GM12878 (cell line): ENCODE measurements at regions not wholly inside any gene's neighbourhood (a gene's known extent, or its start where the extent isn't known, plus 50 kb on each side); places are given as distances from the start of the nearest gene placed in this dataset.

ENCODE experiments used
- ATAC-seq: fragments of 200-7000 bp; cut with Tn5 transposase; 3 replicates; pipeline ENCODE4 v1.9.1; 2020; ENCODE audit warnings: mild to moderate bottlenecking, moderate library complexity
- BruUV-seq: library from RNA; stranded (reverse); fragments of 400-500 nt; replicated peaks from 2 replicates; lab custom pipeline; 2021; lab: Mats Ljungman, UMichigan
- CTCF ChIA-PET: fragments of 300-600 bp; sonication (Branson Sonifier 250); formaldehyde crosslinking; extraction: SDS; loops from one replicate; lab custom pipeline; 2021; ENCODE audit warnings: inconsistent platforms; lab: Yijun Ruan, JAX
- POLR2A ChIA-PET: fragments of 350-600 bp; formaldehyde crosslinking; extraction: SDS; loops from one replicate; lab custom pipeline; 2021; ENCODE audit warnings: inconsistent platforms; lab: Charles Lee
- RAD21 ChIA-PET: fragments of 300-600 bp; sonication (Branson Sonifier 250); formaldehyde crosslinking; loops from one replicate; lab custom pipeline; 2023; ENCODE audit warnings: antibody characterized with exemption; ENCODE audit not compliant: unreplicated experiment; lab: Charles Lee
- SMC1A ChIA-PET: fragments of 300-600 bp; sonication (Branson Sonifier 250); formaldehyde crosslinking; loops from one replicate; lab custom pipeline; 2023; ENCODE audit not compliant: unreplicated experiment, uncharacterized antibody; lab: Charles Lee
- DNase-seq: peaks from one replicate; pipeline ENCODE4 v3.0.0-alpha.2; 2011; ENCODE audit warnings: low read depth, low spot score
- FAIRE-seq: peaks from 3 replicates; lab custom pipeline; 2011; peaks lifted over from hg19 to GRCh38; lab: Jason Lieb, UNC
- H2AFZ ChIP-seq: 2 replicates; pipeline ENCODE4 v1.6.0; 2011; ENCODE audit warnings: low read depth, low read length, control low read depth; ENCODE audit not compliant: control insufficient read depth
- H3K27ac ChIP-seq: 2 replicates; pipeline ENCODE4 v1.5.1; 2011; ENCODE audit warnings: control low read depth; ENCODE audit not compliant: control insufficient read depth, insufficient read depth
- H3K27me3 ChIP-seq, 2 experiments: replicated peaks in 1 of 2; 2 replicates each; pipeline versions ENCODE4 v1.6.0 to v1.6.1; 2011; ENCODE audit warnings: low read length in 1 of 2; ENCODE audit not compliant: control insufficient read depth in 2 of 2, insufficient read depth in 2 of 2
- H3K36me3 ChIP-seq, 2 experiments: 2 replicates each; pipeline ENCODE4 v1.5.1; 2011; ENCODE audit warnings: low read length in 1 of 2; ENCODE audit not compliant: control insufficient read depth in 2 of 2, insufficient read depth in 2 of 2
- H3K4me1 ChIP-seq: 2 replicates; pipeline ENCODE4 v1.6.1; 2011; ENCODE audit warnings: mild to moderate bottlenecking, low read length, moderate library complexity, mixed read lengths; ENCODE audit not compliant: control insufficient read depth, insufficient read depth
- H3K4me2 ChIP-seq: 2 replicates; pipeline ENCODE4 v1.6.0; 2011; ENCODE audit warnings: control low read depth; ENCODE audit not compliant: control insufficient read depth, insufficient read depth
- H3K4me3 ChIP-seq: fragments of 200-600 bp; sonication (generic); 2 replicates; pipeline ENCODE4 v1.5.1; 2016
- H3K79me2 ChIP-seq: 2 replicates; pipeline ENCODE4 v1.6.0; 2011; ENCODE audit warnings: low read length; ENCODE audit not compliant: control insufficient read depth, insufficient read depth
- H3K9ac ChIP-seq: 2 replicates; pipeline ENCODE4 v1.8.0; 2011; ENCODE audit warnings: low read length, control low read depth, mixed read lengths; ENCODE audit not compliant: control insufficient read depth, insufficient read depth
- H3K9me3 ChIP-seq: replicated peaks from 3 replicates; pipeline ENCODE4 v1.5.1; 2011; ENCODE audit warnings: mild to moderate bottlenecking, low read length; ENCODE audit not compliant: control insufficient read depth, insufficient read depth
- H4K20me1 ChIP-seq: 2 replicates; pipeline ENCODE4 v1.6.0; 2011; ENCODE audit not compliant: control insufficient read depth, insufficient read depth
- BHLHE40 ChIP-seq, 2 experiments: fragments of 450-650 bp in 1 of 2; IDR thresholded peaks; 2 replicates each; pipeline ENCODE4 v1.6.1; 2011 to 2017; ENCODE audit warnings: low read depth in 2 of 2, borderline replicate concordance in 1 of 2, improper control_type of control experiment in 1 of 2, low read length in 1 of 2, mild to moderate bottlenecking in 1 of 2
- CHD1 ChIP-seq: IDR thresholded peaks from 2 replicates; pipeline ENCODE4 v1.6.1; 2012; ENCODE audit warnings: low read depth, low read length, improper control_type of control experiment
- CREB1 ChIP-seq: IDR thresholded peaks from 2 replicates; pipeline ENCODE4 v1.6.1; 2012; ENCODE audit warnings: low read depth, mild to moderate bottlenecking, inconsistent platforms
- FOS ChIP-seq: IDR thresholded peaks from 3 replicates; pipeline ENCODE4 v1.6.1; 2011; ENCODE audit warnings: borderline replicate concordance; ENCODE audit not compliant: insufficient read length; ENCODE audit errors: extremely low read depth
- HDAC6 ChIP-seq: fragments of 200-600 bp; sonication (generic); IDR thresholded peaks from one replicate; pipeline ENCODE4 v1.8.0; 2017; ENCODE audit warnings: antibody characterized with exemption; ENCODE audit not compliant: unreplicated experiment
- IRF4 ChIP-seq: IDR thresholded peaks from 2 replicates; pipeline ENCODE4 v1.6.1; 2011; ENCODE audit warnings: low read depth, low read length
- IRF5 ChIP-seq: fragments of 450-650 bp; IDR thresholded peaks from 2 replicates; pipeline ENCODE4 v1.6.1; 2017; ENCODE audit warnings: borderline replicate concordance
- PAX8 ChIP-seq: fragments of 450-650 bp; IDR thresholded peaks from 2 replicates; pipeline ENCODE4 v1.6.1; 2017; ENCODE audit warnings: mild to moderate bottlenecking, moderate library complexity
- POU2F2 ChIP-seq: IDR thresholded peaks from 3 replicates; pipeline ENCODE4 v1.6.1; 2011; ENCODE audit warnings: low read depth, mild to moderate bottlenecking, low read length, borderline replicate concordance
- RAD21 ChIP-seq: IDR thresholded peaks from 2 replicates; pipeline ENCODE4 v1.6.1; 2011; ENCODE audit warnings: mild to moderate bottlenecking, low read depth, low read length, moderate library complexity; ENCODE audit not compliant: insufficient read depth
- RBBP5 ChIP-seq: fragments of 200-600 bp; sonication (generic); conservative IDR thresholded peaks from 2 replicates; pipeline ENCODE4 v1.6.1; 2016
- STAT3 ChIP-seq: IDR thresholded peaks from 2 replicates; pipeline ENCODE4 v1.6.1; 2011; ENCODE audit warnings: low read depth, low read length, improper control_type of control experiment
- ZNF217 ChIP-seq: fragments of 450-650 bp; IDR thresholded peaks from 2 replicates; pipeline ENCODE4 v1.6.1; 2017; ENCODE audit warnings: antibody characterized with exemption, mild to moderate bottlenecking
- ZNF24 ChIP-seq: fragments of 450-650 bp; IDR thresholded peaks from 2 replicates; pipeline ENCODE4 v1.6.1; 2017; ENCODE audit warnings: antibody characterized with exemption, mild to moderate bottlenecking
- ZZZ3 ChIP-seq: IDR thresholded peaks from 2 replicates; pipeline ENCODE4 v1.6.1; 2011; ENCODE audit warnings: low read depth; ENCODE audit not compliant: control insufficient read depth, insufficient read length
- WGBS: methylation state at CpG from one replicate; pipeline ENCODE4 v1.1.6; 2016; ENCODE audit warnings: low lambda C conversion rate; ENCODE audit not compliant: insufficient replicate concordance, insufficient coverage; ENCODE audit errors: missing lambda C conversion rate; 5-methylcytosine and 5-hydroxymethylcytosine counted together
- in situ Hi-C: fragments of 300-500 bp; cut with MboI; formaldehyde crosslinking; loops from 9 replicates; pipeline ENCODE4 v1.14.3; 2018; ENCODE audit warnings: mixed read lengths
- intact Hi-C: fragments of 100-400 bp; cut with micrococcal nuclease; formaldehyde crosslinking; loops from one replicate; pipeline ENCODE4 v1.14.2; 2022; ENCODE audit not compliant: unreplicated experiment
- TF ChIP-seq, protein P1 (sequence below): fragments of 450-650 bp; formaldehyde crosslinking; IDR thresholded peaks from 2 replicates; pipeline ENCODE4 v1.4.0; 2022; ENCODE audit warnings: mild to moderate bottlenecking, moderate library complexity

- 61% methylated on average over 8 of the region's 8 CpGs for WGBS
- Histone ChIP-seq H4K20me1 (no peaks in the 10 kb centered on the region), H3K36me3 (no peaks in the 10 kb centered on the region), H3K4me3 (no peak overlapping the region), H3K79me2 (no peaks in the 10 kb centered on the region), H3K27ac (no peak overlapping the region), H3K4me1 (no peaks in the 10 kb centered on the region), H3K4me2 (no peak overlapping the region), H3K27me3 (no peaks in the 10 kb centered on the region), H3K9me3 (no peaks in the 10 kb centered on the region; the same call in 2 of the 3 replicates), H2AFZ (no peak overlapping the region), H3K9ac (no peak overlapping the region)
- TF ChIP-seq ZNF24: no peak
- TF ChIP-seq ZZZ3: no peak
- TF ChIP-seq HDAC6: no peak
- TF ChIP-seq POU2F2: no peak
- TF ChIP-seq PAX8: no peak
- TF ChIP-seq IRF5: no peak
- TF ChIP-seq ZNF217: no peak
- no peak for TF ChIP-seq IRF4
- TF ChIP-seq, protein P1, sequence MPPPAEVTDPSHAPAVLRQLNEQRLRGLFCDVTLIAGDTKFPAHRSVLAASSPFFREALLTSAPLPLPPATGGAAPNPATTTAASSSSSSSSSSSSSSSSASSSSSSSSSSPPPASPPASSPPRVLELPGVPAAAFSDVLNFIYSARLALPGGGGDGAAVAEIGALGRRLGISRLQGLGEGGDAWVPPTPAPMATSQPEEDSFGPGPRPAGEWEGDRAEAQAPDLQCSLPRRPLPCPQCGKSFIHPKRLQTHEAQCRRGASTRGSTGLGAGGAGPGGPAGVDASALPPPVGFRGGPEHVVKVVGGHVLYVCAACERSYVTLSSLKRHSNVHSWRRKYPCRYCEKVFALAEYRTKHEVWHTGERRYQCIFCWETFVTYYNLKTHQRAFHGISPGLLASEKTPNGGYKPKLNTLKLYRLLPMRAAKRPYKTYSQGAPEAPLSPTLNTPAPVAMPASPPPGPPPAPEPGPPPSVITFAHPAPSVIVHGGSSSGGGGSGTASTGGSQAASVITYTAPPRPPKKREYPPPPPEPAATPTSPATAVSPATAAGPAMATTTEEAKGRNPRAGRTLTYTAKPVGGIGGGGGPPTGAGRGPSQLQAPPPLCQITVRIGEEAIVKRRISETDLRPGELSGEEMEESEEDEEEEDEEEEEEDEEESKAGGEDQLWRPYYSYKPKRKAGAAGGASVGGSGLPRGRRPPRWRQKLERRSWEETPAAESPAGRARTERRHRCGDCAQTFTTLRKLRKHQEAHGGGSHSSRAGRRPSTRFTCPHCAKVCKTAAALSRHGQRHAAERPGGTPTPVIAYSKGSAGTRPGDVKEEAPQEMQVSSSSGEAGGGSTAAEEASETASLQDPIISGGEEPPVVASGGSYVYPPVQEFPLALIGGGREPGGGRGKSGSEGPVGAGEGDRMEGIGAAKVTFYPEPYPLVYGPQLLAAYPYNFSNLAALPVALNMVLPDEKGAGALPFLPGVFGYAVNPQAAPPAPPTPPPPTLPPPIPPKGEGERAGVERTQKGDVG (CRISPR knock-in tag): no peak
- no peak for TF ChIP-seq BHLHE40 (IDR thresholded peaks at IDR 0.05; ENCODE audit: borderline replicate concordance in 1 of 2, low read depth in 2 of 2, low read length in 1 of 2)
- no peak for TF ChIP-seq RAD21
- no peak for TF ChIP-seq STAT3
- no peak for TF ChIP-seq CREB1
- no peak for TF ChIP-seq FOS
- no peak for TF ChIP-seq RBBP5
- no peak for TF ChIP-seq CHD1
- SMC1A ChIA-PET: no interaction called here
- ATAC-seq (no peak), FAIRE-seq (no peak), DNase-seq (no peak)
- in situ Hi-C loops (no loop called here), intact Hi-C loops (no loop called here)
- no TSS peak for BruUV-seq
- POLR2A ChIA-PET: no interaction called here
- RAD21 ChIA-PET: no interaction called here
- CTCF ChIA-PET: no interaction called here
Measured at GRCh38 chr6:170066679-170067078, 224.2 kb downstream of the DLL1 start.
